ENCODE measurements at regions not wholly inside any gene's neighbourhood (a gene's known extent, or its start where the extent isn't known, plus 50 kb on each side); places are given as distances from the start of the nearest gene placed in this dataset.

DNA sequence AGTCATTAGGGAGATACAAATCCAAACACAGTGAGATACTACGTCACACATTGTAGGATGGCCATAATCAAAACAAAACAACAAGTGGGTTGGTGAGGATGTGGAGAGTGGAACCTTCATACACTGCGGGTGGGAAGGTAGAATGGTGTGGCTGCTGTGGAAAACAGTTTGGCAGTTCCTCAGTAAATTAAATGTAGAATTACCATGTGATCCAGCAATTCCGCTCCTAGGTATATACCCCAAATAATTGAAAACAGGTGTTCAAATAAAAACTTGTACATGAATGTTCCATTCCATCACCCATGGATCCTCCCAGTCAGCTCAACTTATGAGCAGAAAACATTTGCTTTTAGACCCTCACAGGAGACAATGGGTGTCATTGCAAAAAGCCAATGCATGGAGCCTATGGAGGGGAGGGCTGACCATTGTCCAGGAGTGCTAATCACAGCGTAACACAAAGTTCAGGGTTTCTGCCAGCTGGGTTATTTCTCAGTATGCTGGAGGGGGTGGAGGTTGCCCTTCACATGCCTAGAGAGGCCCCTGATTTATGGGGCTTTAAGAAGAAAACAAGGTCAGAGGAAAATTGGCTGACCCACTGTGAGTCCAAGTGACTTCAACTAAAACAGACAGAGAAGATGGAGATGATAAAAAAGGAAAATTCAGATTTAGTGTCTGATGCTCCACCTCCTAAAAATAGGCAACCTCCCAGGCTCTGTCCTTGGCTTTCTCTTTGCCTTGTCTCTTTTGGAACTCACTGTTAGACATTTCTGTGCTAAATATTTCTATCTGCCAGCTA, 124.1 kb downstream of the WDR11 start:
- TF ChIP-seq EP300 (IDR thresholded peaks at IDR 0.05; ENCODE audit: borderline replicate concordance in 1 of 2, low read depth in 1 of 2, low read length in 1 of 2), result no peak
- TF ChIP-seq, protein P1, sequence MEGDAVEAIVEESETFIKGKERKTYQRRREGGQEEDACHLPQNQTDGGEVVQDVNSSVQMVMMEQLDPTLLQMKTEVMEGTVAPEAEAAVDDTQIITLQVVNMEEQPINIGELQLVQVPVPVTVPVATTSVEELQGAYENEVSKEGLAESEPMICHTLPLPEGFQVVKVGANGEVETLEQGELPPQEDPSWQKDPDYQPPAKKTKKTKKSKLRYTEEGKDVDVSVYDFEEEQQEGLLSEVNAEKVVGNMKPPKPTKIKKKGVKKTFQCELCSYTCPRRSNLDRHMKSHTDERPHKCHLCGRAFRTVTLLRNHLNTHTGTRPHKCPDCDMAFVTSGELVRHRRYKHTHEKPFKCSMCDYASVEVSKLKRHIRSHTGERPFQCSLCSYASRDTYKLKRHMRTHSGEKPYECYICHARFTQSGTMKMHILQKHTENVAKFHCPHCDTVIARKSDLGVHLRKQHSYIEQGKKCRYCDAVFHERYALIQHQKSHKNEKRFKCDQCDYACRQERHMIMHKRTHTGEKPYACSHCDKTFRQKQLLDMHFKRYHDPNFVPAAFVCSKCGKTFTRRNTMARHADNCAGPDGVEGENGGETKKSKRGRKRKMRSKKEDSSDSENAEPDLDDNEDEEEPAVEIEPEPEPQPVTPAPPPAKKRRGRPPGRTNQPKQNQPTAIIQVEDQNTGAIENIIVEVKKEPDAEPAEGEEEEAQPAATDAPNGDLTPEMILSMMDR (IDR thresholded peaks at IDR 0.05), result no peak
- TF ChIP-seq TAF1 (IDR thresholded peaks at IDR 0.05; ENCODE audit: borderline replicate concordance, low read depth, low read length), result no peak
- TF ChIP-seq RXRA (IDR thresholded peaks at IDR 0.05; ENCODE audit: borderline replicate concordance, low read depth), result no peak
- TF ChIP-seq, protein P2, sequence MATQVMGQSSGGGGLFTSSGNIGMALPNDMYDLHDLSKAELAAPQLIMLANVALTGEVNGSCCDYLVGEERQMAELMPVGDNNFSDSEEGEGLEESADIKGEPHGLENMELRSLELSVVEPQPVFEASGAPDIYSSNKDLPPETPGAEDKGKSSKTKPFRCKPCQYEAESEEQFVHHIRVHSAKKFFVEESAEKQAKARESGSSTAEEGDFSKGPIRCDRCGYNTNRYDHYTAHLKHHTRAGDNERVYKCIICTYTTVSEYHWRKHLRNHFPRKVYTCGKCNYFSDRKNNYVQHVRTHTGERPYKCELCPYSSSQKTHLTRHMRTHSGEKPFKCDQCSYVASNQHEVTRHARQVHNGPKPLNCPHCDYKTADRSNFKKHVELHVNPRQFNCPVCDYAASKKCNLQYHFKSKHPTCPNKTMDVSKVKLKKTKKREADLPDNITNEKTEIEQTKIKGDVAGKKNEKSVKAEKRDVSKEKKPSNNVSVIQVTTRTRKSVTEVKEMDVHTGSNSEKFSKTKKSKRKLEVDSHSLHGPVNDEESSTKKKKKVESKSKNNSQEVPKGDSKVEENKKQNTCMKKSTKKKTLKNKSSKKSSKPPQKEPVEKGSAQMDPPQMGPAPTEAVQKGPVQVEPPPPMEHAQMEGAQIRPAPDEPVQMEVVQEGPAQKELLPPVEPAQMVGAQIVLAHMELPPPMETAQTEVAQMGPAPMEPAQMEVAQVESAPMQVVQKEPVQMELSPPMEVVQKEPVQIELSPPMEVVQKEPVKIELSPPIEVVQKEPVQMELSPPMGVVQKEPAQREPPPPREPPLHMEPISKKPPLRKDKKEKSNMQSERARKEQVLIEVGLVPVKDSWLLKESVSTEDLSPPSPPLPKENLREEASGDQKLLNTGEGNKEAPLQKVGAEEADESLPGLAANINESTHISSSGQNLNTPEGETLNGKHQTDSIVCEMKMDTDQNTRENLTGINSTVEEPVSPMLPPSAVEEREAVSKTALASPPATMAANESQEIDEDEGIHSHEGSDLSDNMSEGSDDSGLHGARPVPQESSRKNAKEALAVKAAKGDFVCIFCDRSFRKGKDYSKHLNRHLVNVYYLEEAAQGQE (IDR thresholded peaks at IDR 0.05; ENCODE audit: low read depth, low read length), result no peak
- no peak for TF ChIP-seq SIN3A (IDR thresholded peaks at IDR 0.05; ENCODE audit: borderline replicate concordance, low read depth, low read length)
- no peak for TF ChIP-seq RFX5 (IDR thresholded peaks at IDR 0.05; ENCODE audit: low read length)
- no peak for TF ChIP-seq POLR2AphosphoS5 (IDR thresholded peaks at IDR 0.05; ENCODE audit: low read depth, low read length)
- no peak for TF ChIP-seq FOXJ3 (CRISPR knock-in tag; IDR thresholded peaks at IDR 0.05)
- TF ChIP-seq CHD2 (IDR thresholded peaks at IDR 0.05; ENCODE audit: low read length, partially characterized antibody), result no peak
- TF ChIP-seq, protein P3, sequence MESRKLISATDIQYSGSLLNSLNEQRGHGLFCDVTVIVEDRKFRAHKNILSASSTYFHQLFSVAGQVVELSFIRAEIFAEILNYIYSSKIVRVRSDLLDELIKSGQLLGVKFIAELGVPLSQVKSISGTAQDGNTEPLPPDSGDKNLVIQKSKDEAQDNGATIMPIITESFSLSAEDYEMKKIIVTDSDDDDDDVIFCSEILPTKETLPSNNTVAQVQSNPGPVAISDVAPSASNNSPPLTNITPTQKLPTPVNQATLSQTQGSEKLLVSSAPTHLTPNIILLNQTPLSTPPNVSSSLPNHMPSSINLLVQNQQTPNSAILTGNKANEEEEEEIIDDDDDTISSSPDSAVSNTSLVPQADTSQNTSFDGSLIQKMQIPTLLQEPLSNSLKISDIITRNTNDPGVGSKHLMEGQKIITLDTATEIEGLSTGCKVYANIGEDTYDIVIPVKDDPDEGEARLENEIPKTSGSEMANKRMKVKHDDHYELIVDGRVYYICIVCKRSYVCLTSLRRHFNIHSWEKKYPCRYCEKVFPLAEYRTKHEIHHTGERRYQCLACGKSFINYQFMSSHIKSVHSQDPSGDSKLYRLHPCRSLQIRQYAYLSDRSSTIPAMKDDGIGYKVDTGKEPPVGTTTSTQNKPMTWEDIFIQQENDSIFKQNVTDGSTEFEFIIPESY (IDR thresholded peaks at IDR 0.05; ENCODE audit: borderline replicate concordance, low read depth), result no peak
- TF ChIP-seq, protein P4, sequence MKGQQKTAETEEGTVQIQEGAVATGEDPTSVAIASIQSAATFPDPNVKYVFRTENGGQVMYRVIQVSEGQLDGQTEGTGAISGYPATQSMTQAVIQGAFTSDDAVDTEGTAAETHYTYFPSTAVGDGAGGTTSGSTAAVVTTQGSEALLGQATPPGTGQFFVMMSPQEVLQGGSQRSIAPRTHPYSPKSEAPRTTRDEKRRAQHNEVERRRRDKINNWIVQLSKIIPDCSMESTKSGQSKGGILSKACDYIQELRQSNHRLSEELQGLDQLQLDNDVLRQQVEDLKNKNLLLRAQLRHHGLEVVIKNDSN (IDR thresholded peaks at IDR 0.05; ENCODE audit: borderline replicate concordance, low read depth), result no peak
- no peak for TF ChIP-seq GATA2 (CRISPR knock-in tag; IDR thresholded peaks at IDR 0.05)

Data from SK-N-SH (cell line).